Skeletal muscle satellite cell (primary cell): ENCODE measurements at regions not wholly inside any gene's neighbourhood (a gene's known extent, or its start where the extent isn't known, plus 50 kb on each side); places are given as distances from the start of the nearest gene placed in this dataset.

Source experiments
- H3K27me3 ChIP-seq: 2 replicates; pipeline ENCODE4 v1.7.0; 2013; ENCODE audit warnings: low read length; ENCODE audit not compliant: control insufficient read depth, insufficient read depth
- H3K36me3 ChIP-seq: 2 replicates; pipeline ENCODE4 v1.7.0; 2013; ENCODE audit warnings: mild to moderate bottlenecking, control low read depth, low read length; ENCODE audit not compliant: insufficient read depth
- H3K4me1 ChIP-seq: 2 replicates; pipeline ENCODE4 v1.7.0; 2013; ENCODE audit warnings: low read length; ENCODE audit not compliant: control insufficient read depth, insufficient read depth
- H3K4me2 ChIP-seq: 2 replicates; pipeline ENCODE4 v1.7.0; 2013; ENCODE audit warnings: mild to moderate bottlenecking, low read length
- H3K4me3 ChIP-seq: 2 replicates; pipeline ENCODE4 v1.7.0; 2013; ENCODE audit warnings: low read length
- H3K9ac ChIP-seq: 2 replicates; pipeline ENCODE4 v1.7.0; 2013; ENCODE audit warnings: mild to moderate bottlenecking, low read depth, low read length, moderate library complexity
- H3K9me3 ChIP-seq: replicated peaks from 2 replicates; pipeline ENCODE4 v1.7.0; 2013; ENCODE audit warnings: mild to moderate bottlenecking, control low read depth, low read length

DNA sequence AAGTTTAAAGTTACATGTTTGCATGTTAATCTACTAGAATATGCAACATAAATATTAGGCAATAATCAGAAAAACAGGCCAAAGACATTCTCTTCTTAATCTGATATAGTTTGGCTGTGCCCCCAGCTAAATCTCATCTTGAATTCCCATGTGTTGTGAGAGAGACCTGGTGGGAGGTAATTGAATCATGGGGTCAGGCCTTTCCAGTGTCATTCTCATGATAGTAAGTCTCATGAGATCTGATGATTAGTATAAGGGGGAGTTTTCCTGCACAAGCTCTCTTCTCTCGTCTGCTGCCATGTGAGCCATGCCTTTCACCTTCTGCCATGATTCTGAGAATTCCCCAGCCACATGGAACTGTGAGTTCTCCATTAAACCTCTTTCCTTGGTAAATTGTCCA, 1241.7 kb upstream of the ADGRB3 start:
- H3K9ac ChIP-seq, result no peak overlapping the region
- no peaks in the 10 kb centered on the region for H3K4me1 ChIP-seq
- no peak overlapping the region for H3K4me3 ChIP-seq
- no peaks in the 10 kb centered on the region for H3K36me3 ChIP-seq
- no peaks in the 10 kb centered on the region for H3K9me3 ChIP-seq
- no peak overlapping the region for H3K4me2 ChIP-seq
- no peaks in the 10 kb centered on the region for H3K27me3 ChIP-seq

DNA sequence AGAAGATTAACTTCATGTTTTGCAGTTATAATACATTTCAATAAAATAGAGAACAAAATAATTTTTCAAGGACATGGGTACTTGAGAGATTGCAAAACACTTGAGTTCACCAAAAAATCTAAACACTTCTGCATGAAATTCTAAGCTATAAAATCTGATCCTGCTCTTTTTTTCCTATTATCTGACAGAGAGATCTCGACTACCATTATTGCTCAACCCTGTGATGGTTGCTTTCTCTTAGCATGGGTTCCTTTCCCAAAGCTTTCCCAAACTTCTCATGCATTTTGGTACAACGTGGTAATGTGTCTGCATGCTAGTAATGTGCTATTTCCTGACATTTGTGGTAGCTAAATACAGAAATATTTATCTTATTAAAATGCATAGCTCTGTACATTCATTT, 1243.1 kb upstream of the ADGRB3 start:
- H3K4me2 ChIP-seq, result no peak overlapping the region
- H3K36me3 ChIP-seq, result no peaks in the 10 kb centered on the region
- H3K4me3 ChIP-seq, result no peak overlapping the region
- H3K9ac ChIP-seq, result no peak overlapping the region
- H3K9me3 ChIP-seq, result no peaks in the 10 kb centered on the region
- no peaks in the 10 kb centered on the region for H3K4me1 ChIP-seq
- no peaks in the 10 kb centered on the region for H3K27me3 ChIP-seq

DNA sequence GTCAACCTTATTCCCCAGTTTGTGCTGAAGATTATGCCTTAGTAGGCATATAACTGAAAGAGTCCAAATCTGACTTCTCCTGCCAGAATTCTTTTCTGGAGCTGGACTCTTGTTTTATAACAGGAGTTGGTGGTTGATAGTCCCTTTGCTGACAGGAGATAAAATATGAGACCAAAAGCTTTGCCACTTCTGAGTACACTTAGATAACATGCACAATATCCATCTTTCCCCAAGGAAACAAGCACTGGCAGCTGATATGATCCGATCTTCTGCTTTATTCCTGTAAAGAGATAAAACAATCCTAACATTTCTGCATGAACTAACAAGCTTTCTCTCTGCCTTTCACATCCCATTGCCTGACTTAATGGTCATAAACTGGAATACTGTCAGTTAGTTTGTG, 1265.4 kb upstream of the ADGRB3 start:
- no peak overlapping the region for H3K4me2 ChIP-seq
- no peaks in the 10 kb centered on the region for H3K4me1 ChIP-seq
- H3K9ac ChIP-seq, result no peak overlapping the region
- no peak overlapping the region for H3K4me3 ChIP-seq
- no peaks in the 10 kb centered on the region for H3K27me3 ChIP-seq
- H3K9me3 ChIP-seq, result no peaks in the 10 kb centered on the region
- H3K36me3 ChIP-seq, result no peaks in the 10 kb centered on the region

DNA sequence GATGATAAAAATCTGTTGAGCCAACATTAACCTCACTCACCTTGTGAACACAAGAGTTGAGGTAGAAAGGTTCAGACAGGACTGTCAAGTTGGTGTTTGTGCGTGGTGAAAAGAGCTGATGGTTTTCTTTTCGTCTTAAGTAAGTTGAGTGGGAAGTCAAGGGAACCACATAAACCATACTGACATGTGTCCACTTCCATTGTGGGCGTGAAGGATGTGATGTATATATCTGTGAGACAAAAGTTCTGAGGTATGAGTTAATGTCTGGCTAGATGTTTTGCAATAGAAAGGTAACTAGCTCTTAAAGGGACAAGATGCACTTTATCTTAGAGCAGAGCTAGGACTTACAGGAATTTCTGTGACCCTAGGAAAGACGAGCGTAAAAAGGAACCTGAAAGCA, 1272.1 kb upstream of the ADGRB3 start:
- Histone ChIP-seq H3K4me3 (no peak overlapping the region), H3K4me2 (no peak overlapping the region), H3K27me3 (no peaks in the 10 kb centered on the region), H3K9ac (no peak overlapping the region), H3K9me3 (no peaks in the 10 kb centered on the region), H3K4me1 (no peaks in the 10 kb centered on the region), H3K36me3 (no peaks in the 10 kb centered on the region)

DNA sequence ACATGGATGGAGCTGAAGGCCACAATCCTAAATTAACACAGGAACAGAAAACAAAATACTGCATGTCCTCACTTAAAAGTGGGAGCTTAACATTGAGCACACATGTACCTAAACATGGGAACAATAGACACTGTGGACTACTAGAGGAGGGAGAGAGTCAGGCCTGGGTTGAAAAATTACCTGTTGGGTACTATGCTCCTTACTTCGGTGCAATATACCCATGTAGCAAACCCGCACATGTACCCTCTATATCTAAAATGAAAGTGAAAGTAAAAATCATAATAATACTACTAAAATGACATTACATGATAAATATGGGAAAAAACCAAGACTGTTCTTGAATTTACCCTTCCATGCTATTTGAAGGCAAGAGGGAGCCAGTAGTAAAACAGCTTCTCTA, 1273.8 kb upstream of the ADGRB3 start:
- Histone ChIP-seq H3K9ac (no peak overlapping the region), H3K4me1 (no peaks in the 10 kb centered on the region), H3K4me3 (no peak overlapping the region), H3K4me2 (no peak overlapping the region), H3K36me3 (no peaks in the 10 kb centered on the region), H3K27me3 (no peaks in the 10 kb centered on the region), H3K9me3 (peaks cover 2% of the 10 kb centered on the region)

DNA sequence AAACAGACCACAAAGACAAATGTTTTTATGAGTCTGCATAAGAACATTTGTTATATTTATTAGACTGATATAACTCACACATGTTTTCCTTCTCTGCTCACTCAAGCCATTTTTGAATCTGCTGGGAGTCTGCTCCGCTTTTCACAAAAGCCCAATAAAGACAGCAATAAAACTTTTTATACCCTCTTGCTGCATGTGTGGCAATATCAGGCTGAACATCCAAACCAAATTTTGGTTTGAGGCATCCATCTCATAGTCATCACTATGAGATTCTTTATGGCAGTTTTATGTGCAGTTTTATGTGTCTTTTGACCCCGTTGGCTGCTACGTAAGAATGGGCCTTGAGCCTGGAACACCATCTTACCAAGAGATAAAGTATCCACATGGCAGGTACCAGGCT, 1276.8 kb upstream of the ADGRB3 start:
- H3K4me1 ChIP-seq, result no peaks in the 10 kb centered on the region
- H3K9me3 ChIP-seq, result peaks cover 2% of the 10 kb centered on the region
- H3K4me2 ChIP-seq, result no peak overlapping the region
- no peaks in the 10 kb centered on the region for H3K36me3 ChIP-seq
- no peak overlapping the region for H3K4me3 ChIP-seq
- H3K9ac ChIP-seq, result no peak overlapping the region
- H3K27me3 ChIP-seq, result no peaks in the 10 kb centered on the region

DNA sequence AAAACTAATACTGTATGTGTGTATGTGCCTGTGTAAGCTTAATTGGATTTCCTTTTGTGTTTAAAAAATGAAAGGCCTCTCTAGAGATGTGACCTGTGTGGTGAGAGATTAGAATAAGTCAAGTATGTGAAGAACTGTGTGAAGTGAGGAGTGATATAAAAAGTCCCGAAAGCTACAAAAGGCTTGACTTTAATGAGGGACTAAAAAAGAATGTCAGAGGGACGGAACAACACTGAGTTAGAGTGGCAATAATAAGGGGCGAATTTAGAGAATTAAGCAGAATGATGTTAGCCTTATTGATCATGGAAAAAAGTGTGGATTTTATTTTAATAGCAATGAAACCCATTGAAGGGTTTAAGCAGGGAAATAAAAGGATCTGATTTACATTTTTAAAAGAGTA, 1281.2 kb upstream of the ADGRB3 start:
- no peak overlapping the region for H3K9ac ChIP-seq
- H3K9me3 ChIP-seq, result peaks cover 2% of the 10 kb centered on the region
- no peak overlapping the region for H3K4me3 ChIP-seq
- H3K36me3 ChIP-seq, result no peaks in the 10 kb centered on the region
- no peak overlapping the region for H3K4me2 ChIP-seq
- no peaks in the 10 kb centered on the region for H3K4me1 ChIP-seq
- no peaks in the 10 kb centered on the region for H3K27me3 ChIP-seq

DNA sequence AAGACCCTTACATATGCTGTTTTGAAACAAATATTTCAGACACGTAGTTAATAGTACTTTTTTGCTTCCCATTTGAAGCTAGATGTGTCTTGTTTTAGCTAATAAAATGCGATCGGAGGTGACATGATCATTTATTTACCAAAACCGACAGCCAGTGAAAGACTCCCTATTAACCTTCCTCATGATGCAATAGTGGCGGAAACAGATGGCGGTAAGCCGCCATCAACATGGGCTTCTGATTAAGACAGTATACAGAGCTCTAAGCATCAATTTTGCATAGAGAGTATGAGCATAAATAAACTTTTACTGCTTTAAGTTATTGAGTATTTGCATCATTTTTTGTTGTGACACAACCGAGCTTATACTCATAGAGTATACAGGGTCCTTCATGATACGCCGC, 1282.4 kb upstream of the ADGRB3 start:
- Histone ChIP-seq H3K9me3 (peaks cover 2% of the 10 kb centered on the region), H3K4me2 (no peak overlapping the region), H3K4me1 (no peaks in the 10 kb centered on the region), H3K9ac (no peak overlapping the region), H3K4me3 (no peak overlapping the region), H3K36me3 (no peaks in the 10 kb centered on the region), H3K27me3 (no peaks in the 10 kb centered on the region)

DNA sequence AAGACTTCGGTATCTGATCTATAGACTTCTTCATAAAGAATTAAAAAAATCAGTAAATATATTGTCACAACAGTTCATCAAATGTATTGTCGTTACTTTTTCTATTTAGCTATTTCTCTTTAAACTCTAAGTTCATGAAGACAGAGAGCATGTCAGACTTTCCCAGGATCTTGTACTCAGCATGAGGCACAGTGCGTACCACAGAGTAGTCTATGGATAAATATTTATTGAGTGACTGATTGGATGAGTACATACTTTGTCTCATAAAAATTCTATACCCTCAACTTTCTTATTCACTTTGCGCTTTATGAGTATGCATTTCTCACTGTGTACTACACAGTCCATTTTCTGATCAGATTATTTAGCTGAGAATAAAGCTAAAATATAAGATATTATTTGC, 1284.4 kb upstream of the ADGRB3 start:
- no peaks in the 10 kb centered on the region for H3K9me3 ChIP-seq
- H3K36me3 ChIP-seq, result no peaks in the 10 kb centered on the region
- no peak overlapping the region for H3K4me2 ChIP-seq
- no peaks in the 10 kb centered on the region for H3K4me1 ChIP-seq
- no peak overlapping the region for H3K4me3 ChIP-seq
- H3K27me3 ChIP-seq, result no peaks in the 10 kb centered on the region
- H3K9ac ChIP-seq, result no peak overlapping the region

DNA sequence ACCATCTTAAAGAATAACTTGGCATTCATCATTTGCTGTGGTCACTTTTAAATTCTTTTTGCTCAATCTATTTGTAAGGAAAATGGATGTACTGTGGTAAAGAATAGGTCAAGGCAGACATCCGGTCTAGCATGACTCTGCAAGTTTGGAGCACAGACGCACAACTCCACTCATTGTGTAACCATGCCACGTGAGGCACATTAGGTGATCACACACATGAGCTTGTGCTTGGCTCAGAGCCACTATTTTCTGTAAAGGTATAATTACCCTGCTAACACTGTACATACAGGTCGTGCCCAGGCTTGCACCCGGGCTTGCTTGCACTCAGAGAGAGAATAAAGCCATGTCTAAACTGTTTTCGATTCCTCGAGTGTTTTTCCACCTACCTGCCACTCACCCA, 1289.1 kb upstream of the ADGRB3 start:
- H3K4me1 ChIP-seq, result no peaks in the 10 kb centered on the region
- no peak overlapping the region for H3K4me3 ChIP-seq
- H3K9me3 ChIP-seq, result no peaks in the 10 kb centered on the region
- H3K27me3 ChIP-seq, result no peaks in the 10 kb centered on the region
- no peak overlapping the region for H3K9ac ChIP-seq
- no peak overlapping the region for H3K4me2 ChIP-seq
- H3K36me3 ChIP-seq, result no peaks in the 10 kb centered on the region

DNA sequence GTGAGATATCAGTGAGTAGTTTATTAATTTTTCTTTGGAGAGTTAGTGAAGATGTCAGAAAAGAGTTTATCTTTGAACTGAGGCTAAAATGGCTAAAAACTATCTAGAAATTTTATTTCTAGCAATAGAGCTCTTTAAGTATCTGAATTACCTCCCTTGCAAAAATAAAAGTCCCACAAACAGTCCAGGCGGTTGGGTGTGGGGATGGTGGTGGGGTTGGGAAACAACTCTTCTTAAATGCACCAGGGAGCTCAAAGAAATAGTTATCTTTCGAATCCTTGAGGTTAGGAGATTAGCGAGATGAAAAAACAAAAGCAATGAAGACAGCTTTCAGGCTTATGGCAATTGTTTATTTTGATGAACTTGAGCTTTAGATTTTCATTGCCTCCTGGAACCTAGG, 1299.1 kb upstream of the ADGRB3 start:
- Histone ChIP-seq H3K27me3 (no peaks in the 10 kb centered on the region), H3K36me3 (no peaks in the 10 kb centered on the region), H3K9me3 (no peaks in the 10 kb centered on the region), H3K4me2 (no peak overlapping the region), H3K4me3 (no peak overlapping the region), H3K4me1 (no peaks in the 10 kb centered on the region), H3K9ac (no peak overlapping the region)

DNA sequence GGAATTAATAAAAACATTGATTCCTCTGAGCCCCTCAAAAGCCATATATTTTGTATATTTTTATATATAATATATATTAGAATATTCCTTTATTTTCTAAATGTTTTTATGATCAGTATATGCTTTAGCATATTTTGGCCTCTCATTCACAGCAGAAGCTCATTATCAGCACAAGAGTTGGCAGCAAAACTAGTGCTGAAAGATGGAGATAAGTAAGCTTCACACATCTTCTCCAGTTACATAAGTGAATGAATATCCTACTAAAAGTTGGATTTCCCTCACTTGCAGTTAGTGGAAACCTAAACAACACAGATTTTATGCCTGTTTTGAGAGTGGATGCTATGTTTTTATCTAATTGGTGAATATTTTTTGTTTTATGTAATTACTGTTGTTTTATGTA, 1303.8 kb upstream of the ADGRB3 start:
- Histone ChIP-seq H3K36me3 (no peaks in the 10 kb centered on the region), H3K4me1 (no peaks in the 10 kb centered on the region)

DNA sequence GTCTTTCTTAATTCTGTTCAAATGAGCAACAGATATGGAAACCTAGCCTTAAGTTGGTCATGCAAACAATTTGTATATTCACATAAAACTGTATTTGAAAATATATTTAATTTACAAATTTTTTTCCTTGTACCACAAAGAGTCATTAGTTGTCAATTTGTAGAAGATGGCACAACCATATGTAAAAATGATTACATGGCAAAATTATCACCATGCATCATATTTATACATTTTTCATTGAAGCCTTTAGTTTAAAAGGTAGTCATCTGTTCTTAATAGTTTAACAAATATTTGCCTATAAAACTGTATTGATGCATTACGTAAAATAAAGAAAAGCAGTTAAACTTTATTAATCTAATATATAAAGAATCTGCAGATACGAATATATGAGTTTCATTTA, 1306.8 kb upstream of the ADGRB3 start:
- H3K27me3 ChIP-seq, result no peaks in the 10 kb centered on the region
- no peaks in the 10 kb centered on the region for H3K4me1 ChIP-seq

More for the DNA sequence above, 1303.8 kb upstream of the ADGRB3 start:
- Histone ChIP-seq H3K4me2 (no peak overlapping the region), H3K27me3 (no peaks in the 10 kb centered on the region), H3K9me3 (peaks cover 2% of the 10 kb centered on the region), H3K4me3 (no peak overlapping the region), H3K9ac (no peak overlapping the region)

More for the DNA sequence above, 1306.8 kb upstream of the ADGRB3 start:
- no peaks in the 10 kb centered on the region for H3K36me3 ChIP-seq
- H3K4me3 ChIP-seq, result no peak overlapping the region
- H3K9ac ChIP-seq, result no peak overlapping the region
- no peak overlapping the region for H3K4me2 ChIP-seq
- H3K9me3 ChIP-seq, result peaks cover 2% of the 10 kb centered on the region
